ENCODE measurements at regions not wholly inside any gene's neighbourhood (a gene's known extent, or its start where the extent isn't known, plus 50 kb on each side); places are given as distances from the start of the nearest gene placed in this dataset.

- peaks cover 3% of the 10 kb centered on the region for H3K9me3 Mint-ChIP-seq (ENCODE audit: unreplicated experiment)
- TF ChIP-seq, protein P1, sequence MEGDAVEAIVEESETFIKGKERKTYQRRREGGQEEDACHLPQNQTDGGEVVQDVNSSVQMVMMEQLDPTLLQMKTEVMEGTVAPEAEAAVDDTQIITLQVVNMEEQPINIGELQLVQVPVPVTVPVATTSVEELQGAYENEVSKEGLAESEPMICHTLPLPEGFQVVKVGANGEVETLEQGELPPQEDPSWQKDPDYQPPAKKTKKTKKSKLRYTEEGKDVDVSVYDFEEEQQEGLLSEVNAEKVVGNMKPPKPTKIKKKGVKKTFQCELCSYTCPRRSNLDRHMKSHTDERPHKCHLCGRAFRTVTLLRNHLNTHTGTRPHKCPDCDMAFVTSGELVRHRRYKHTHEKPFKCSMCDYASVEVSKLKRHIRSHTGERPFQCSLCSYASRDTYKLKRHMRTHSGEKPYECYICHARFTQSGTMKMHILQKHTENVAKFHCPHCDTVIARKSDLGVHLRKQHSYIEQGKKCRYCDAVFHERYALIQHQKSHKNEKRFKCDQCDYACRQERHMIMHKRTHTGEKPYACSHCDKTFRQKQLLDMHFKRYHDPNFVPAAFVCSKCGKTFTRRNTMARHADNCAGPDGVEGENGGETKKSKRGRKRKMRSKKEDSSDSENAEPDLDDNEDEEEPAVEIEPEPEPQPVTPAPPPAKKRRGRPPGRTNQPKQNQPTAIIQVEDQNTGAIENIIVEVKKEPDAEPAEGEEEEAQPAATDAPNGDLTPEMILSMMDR (IDR thresholded peaks at IDR 0.05): no peak
Observed at GRCh38 chr11:129302386-129303101, 73.1 kb upstream of the BARX2 start.

GRCh38 chr11:129300099-129300498 is 75.5 kb upstream of the BARX2 start:
- H3K9me3 Mint-ChIP-seq (ENCODE audit: unreplicated experiment): peaks cover 3% of the 10 kb centered on the region
- H3K36me3 Mint-ChIP-seq (ENCODE audit: unreplicated experiment): no peaks in the 10 kb centered on the region
- TF ChIP-seq, protein P1 (IDR thresholded peaks at IDR 0.05): no peak
- no peak overlapping the region for H3K27ac Mint-ChIP-seq (ENCODE audit: unreplicated experiment)
- H3K27me3 Mint-ChIP-seq (ENCODE audit: unreplicated experiment): peaks cover 43% of the 10 kb centered on the region
- DNase-seq (ENCODE audit: extremely low spot score, unreplicated experiment): no peak
- no peak overlapping the region for H3K4me3 Mint-ChIP-seq (ENCODE audit: unreplicated experiment)
- no peaks in the 10 kb centered on the region for H3K4me1 Mint-ChIP-seq (ENCODE audit: unreplicated experiment)

More at GRCh38 chr11:129302386-129303101, 73.1 kb upstream of the BARX2 start:
- DNase-seq (ENCODE audit: extremely low spot score, unreplicated experiment): no peak
- Mint-ChIP-seq H3K27me3 (ENCODE audit: unreplicated experiment) (peaks cover 31% of the 10 kb centered on the region), H3K36me3 (ENCODE audit: unreplicated experiment) (no peaks in the 10 kb centered on the region), H3K4me3 (ENCODE audit: unreplicated experiment) (no peak overlapping the region), H3K27ac (ENCODE audit: unreplicated experiment) (no peak overlapping the region), H3K4me1 (ENCODE audit: unreplicated experiment) (no peaks in the 10 kb centered on the region)

GRCh38 chr11:129298988-129299387 is 76.7 kb upstream of the BARX2 start:
- H3K27ac Mint-ChIP-seq (ENCODE audit: unreplicated experiment): no peak overlapping the region
- H3K4me1 Mint-ChIP-seq (ENCODE audit: unreplicated experiment): no peaks in the 10 kb centered on the region
- no peaks in the 10 kb centered on the region for H3K36me3 Mint-ChIP-seq (ENCODE audit: unreplicated experiment)
- no peak overlapping the region for H3K4me3 Mint-ChIP-seq (ENCODE audit: unreplicated experiment)
- TF ChIP-seq, protein P1 (IDR thresholded peaks at IDR 0.05): no peak
- H3K27me3 Mint-ChIP-seq (ENCODE audit: unreplicated experiment): peaks cover 43% of the 10 kb centered on the region
- H3K9me3 Mint-ChIP-seq (ENCODE audit: unreplicated experiment): peaks cover 1% of the 10 kb centered on the region
- DNase-seq (ENCODE audit: extremely low spot score, unreplicated experiment): no peak

GRCh38 chr11:129295746-129296145 is 79.9 kb upstream of the BARX2 start:
- H3K4me1 Mint-ChIP-seq (ENCODE audit: unreplicated experiment): no peaks in the 10 kb centered on the region
- H3K4me3 Mint-ChIP-seq (ENCODE audit: unreplicated experiment): no peak overlapping the region
- no peak for DNase-seq (ENCODE audit: extremely low spot score, unreplicated experiment)
- H3K36me3 Mint-ChIP-seq (ENCODE audit: unreplicated experiment): no peaks in the 10 kb centered on the region
- H3K27me3 Mint-ChIP-seq (ENCODE audit: unreplicated experiment): peaks cover 45% of the 10 kb centered on the region
- TF ChIP-seq, protein P1 (IDR thresholded peaks at IDR 0.05): no peak
- H3K27ac Mint-ChIP-seq (ENCODE audit: unreplicated experiment): no peak overlapping the region
- H3K9me3 Mint-ChIP-seq (ENCODE audit: unreplicated experiment): no peaks in the 10 kb centered on the region

DNA sequence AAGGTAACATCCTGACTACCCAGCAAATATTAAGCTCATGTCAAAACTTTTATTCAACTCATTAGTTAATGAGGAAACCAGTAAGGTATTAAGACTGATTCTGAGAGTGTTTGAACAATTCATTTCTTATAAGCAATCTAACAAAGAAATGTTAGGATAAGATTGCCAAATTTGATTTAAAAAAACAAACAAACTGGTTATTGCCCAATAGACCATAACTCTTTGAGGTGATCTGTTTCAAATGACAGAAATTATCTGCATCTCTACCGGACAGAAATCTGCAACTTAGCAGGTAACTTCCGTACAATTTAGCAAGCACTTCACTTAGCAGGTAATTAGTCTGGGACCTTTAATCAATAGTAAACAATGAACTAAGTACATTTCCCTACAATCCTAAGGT is 82.9 kb upstream of the BARX2 start:
- H3K4me3 Mint-ChIP-seq (ENCODE audit: unreplicated experiment): no peak overlapping the region
- H3K36me3 Mint-ChIP-seq (ENCODE audit: unreplicated experiment): no peaks in the 10 kb centered on the region
- H3K27ac Mint-ChIP-seq (ENCODE audit: unreplicated experiment): no peak overlapping the region
- TF ChIP-seq, protein P1 (IDR thresholded peaks at IDR 0.05): no peak
- no peak for DNase-seq (ENCODE audit: extremely low spot score, unreplicated experiment)
- H3K4me1 Mint-ChIP-seq (ENCODE audit: unreplicated experiment): no peaks in the 10 kb centered on the region
- no peaks in the 10 kb centered on the region for H3K9me3 Mint-ChIP-seq (ENCODE audit: unreplicated experiment)
- H3K27me3 Mint-ChIP-seq (ENCODE audit: unreplicated experiment): peaks cover 60% of the 10 kb centered on the region

Data from osteocyte (in vitro differentiated cells).